HG03097 (cell line): ENCODE measurements at regions not wholly inside any gene's neighbourhood (a gene's known extent, or its start where the extent isn't known, plus 50 kb on each side); places are given as distances from the start of the nearest gene placed in this dataset.
"Not testable (repeated sequence)": the region's sequence is repeated elsewhere in the genome, so short reads cannot be mapped to it uniquely, and the experiment has no call there.

ENCODE experiments used
- ATAC-seq: cut with Tn5 transposase; IDR thresholded peaks from one replicate; pipeline ENCODE4 v1.9.1; 2021; ENCODE audit not compliant: unreplicated experiment, low FRiP score

DNA sequence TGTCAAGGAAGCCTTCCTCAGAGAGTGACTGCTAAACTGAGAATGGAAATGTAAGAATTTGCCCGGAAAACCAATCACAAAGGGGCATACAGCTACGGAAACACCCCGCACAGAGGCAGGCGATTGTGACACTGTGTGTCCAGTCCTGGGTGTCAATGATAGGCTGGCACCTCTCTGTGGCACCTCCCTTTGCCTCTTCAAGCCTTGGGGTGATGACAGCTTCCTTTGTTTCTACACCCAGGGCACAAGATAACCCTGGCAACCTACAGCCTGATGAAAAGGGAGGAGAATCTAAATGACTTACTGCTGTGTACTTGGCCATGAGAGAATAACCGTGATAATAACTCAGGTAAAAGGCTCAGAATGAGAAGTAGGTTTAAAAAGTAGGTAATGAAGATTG, 93.6 kb upstream of the SSTR4 start:
- ATAC-seq = no peak

DNA sequence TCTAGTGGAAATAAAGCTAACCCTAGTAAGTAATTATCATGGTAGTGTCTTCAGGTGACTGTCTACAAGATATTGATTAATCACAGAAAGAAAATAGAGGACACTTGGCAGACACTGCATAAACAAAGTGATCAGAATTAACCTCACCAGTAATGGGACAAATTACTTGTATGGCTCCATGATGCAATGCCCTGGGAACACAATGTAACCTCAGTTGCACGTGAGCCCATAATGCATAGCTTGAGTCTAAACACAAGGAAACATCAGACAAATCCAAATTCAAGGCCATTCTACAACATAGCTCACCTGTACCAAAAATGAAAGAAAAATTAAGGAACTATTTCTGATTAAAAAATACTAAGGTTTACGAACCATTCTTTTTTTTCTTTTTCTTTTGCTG, 92.4 kb upstream of the SSTR4 start:
- ATAC-seq = no peak

DNA sequence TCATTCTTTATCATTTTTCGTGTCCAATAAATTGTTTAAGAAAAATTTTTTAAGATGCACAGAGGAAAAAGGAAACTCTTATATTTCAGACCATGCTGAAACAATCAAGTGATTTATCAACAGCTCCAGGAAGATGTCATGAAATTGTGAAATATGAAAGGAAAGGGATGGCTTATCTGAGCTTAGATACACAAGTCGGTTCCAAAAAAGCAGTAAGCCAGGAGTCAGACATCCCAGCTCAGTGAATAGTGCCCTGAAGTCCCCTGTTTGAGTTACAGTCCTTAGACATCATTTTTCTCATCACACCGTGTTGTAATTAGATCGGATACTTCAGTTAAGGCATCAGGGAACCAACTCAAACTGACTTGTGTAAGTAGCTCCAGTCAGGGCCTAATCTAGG, 91.0 kb upstream of the SSTR4 start:
- ATAC-seq = no peak

DNA sequence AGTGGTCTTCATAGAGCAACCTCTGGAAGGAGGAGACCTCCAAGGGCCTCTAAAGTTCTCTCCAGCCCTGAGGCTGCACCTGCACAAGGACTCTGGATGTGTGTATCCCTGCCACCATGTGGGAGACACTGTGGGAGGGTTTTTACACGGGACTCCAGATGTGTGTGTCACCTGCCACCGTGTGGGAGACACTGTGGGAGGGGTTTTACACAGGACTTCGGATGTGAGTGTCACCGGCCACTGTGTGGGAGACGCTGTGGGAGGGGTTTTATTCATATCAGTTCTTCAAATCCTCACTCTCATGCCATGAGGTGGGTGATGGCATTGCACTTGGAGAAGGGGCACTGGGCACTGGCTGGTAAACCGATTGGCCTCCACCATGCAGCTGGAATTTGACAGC, 90.2 kb upstream of the SSTR4 start:
- no peak for ATAC-seq

DNA sequence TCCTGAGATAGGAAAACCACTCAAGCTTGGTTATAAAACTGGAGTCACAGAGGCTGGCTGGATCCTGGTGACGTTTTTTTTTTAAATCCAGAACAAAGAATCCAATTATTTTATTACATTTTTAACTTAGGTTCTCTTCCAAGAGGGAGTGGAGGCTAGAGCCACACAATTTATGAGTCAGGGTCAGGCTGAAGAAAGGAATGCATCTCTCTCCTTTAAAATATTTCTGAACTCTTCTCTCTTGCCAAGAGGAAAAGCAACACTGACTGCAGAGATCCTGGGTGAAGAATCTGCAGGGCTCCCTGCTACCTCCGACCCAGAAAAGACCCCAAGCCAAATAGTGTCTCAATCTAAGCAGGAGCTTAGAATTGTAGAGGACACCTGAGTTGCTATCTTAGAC, 88.5 kb upstream of the SSTR4 start:
- no peak for ATAC-seq

DNA sequence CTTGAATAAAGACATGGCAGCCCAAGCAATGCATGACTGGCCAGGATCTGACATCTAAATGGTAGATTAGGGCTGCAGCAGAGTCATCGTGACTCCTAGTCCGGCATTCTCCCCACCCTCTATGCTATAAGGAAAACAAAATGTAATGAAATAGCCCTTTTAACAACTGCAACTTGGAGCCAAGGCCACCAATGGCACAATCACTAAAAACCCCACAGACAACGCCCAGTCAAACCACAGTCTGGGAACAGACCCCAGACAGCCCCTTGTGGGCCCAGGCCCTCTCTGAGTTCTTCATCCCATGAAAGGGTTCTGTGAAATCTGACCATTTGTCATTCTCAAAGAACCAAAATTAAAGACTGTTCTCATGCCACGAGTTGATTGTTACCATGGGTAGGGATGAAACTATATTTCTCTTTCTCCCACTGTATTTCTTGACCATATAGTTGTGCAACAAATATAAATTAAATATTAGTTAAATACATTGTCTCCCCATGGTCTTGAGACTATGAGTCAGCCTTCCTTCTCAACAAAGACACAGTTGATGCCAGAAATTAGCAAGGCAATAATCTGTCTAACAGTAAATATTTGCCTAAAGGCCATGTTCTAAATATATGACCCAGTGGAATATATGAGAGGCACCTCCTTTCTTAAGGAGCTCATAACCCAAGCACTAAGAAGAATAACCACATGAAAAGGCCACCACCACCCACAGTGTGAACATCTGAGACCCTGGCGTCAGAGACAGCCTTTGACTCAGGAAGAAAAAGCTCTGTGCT, 85.6 kb upstream of the SSTR4 start:
- no peak for ATAC-seq

DNA sequence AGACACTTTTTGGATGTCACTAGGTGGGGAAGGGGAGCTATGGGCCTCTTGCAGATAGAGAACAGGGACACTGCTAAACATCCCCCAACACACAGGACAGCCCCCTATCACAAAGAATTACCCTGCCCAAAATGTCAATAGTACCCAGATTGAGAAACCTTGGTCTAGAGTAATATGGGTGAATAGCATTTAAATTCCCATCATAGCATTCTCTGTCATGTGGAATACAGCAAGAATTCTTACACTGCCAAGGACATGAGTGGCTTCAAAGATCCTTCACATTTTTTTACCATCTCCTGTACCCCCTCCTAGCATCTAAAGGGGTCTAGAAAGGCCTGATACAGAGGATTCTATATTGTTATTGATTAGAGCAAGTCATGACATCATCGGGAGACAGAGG, 83.1 kb upstream of the SSTR4 start:
- ATAC-seq = no peak

DNA sequence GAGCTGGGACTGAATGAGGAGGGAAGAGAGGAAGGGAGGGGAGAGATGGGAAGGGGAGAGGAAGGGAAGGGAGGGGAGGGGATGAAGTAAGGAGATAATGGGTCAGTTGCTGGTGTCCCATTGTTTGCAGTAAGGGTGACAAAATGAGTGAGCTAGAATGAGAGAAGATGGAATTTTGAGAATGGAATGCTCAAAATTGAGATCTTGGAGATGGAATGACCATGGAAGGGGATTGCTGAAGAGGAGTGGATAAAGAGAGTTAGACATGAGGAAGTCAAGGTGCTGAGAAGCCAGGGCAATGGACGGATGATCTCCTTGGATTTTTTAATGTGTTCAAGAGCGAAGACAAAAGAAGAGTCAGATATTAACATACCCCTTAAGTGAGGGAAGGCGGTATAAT, 80.5 kb upstream of the SSTR4 start:
- ATAC-seq = no peak

DNA sequence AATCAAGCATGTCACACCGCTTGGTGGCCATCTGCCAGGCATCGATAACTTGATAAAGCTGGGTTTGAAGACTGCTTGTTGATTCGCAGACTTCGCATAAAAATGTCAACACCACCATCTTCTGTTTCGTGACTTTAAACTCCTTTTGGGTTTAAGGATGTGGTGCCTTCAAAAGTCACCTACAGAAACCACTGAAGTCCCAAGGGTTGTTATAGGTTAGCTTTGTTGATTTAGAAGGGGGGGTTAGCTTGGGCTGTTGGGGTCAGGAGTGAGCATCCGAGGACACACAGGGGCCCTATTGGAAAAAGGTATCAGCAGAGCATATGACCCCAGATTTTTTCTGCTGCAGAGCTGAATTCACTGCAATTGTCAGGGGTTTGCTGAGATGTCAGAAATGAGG, 76.7 kb upstream of the SSTR4 start:
- ATAC-seq = no peak

DNA sequence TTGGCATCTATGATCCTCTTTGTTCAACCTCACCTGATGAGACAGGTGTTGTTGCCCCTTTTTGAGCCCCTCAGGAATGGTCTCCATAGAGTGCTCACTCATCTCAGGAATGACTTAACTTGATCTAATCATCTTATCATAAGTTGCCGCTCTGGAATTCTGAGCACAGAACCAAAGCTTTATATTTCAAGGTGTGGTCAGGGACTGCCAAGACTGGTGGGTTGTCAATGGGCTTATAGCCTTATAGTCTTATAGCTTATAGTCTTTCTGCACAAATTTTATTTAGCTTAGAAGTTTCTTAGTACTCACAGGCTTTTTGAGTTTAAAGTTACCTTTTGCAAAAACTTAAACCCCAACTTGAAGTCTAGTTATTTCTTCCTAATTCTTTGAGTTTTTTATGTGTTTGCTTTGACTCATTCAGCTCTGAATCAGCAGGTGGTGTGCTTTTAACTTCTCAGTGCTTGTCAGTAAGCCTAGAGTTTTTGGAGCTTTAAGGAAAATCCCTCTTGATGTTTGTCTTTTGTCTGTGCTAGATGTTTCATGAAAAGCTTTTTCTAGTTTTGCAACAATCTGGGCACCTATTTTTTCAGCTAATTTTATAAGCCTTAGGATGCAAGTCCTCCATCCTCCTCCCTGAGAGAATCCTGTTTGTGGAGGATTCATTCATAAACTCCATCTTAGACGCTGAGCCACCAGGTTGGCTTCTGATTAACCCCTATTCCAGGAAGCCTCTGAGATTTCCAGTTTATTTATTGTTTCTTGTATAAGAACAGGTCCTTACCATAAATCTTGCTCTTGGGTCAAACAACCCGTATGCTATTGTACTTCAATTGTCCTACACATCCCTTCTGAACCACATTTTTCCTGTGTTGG, 72.3 kb upstream of the SSTR4 start:
- no peak for ATAC-seq

DNA sequence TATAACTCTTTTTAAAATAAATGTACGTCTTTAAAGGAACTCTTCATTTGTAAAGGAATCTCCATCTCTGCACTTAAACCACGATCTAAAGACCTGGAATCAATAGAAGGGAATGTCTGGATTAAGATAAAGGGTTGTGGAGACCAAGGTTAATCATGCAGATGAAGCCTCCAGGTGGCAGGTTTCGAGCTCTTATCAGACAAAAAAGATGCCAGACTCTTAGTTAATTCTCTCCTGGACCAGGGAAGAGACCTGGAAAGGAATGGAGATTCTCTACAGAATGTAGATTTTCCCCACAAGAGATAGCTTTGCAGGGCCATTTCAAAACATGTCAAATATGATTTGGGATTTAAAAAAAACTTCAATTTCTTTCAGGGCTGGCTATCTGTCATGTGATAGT, 71.5 kb upstream of the SSTR4 start:
- ATAC-seq = no peak

DNA sequence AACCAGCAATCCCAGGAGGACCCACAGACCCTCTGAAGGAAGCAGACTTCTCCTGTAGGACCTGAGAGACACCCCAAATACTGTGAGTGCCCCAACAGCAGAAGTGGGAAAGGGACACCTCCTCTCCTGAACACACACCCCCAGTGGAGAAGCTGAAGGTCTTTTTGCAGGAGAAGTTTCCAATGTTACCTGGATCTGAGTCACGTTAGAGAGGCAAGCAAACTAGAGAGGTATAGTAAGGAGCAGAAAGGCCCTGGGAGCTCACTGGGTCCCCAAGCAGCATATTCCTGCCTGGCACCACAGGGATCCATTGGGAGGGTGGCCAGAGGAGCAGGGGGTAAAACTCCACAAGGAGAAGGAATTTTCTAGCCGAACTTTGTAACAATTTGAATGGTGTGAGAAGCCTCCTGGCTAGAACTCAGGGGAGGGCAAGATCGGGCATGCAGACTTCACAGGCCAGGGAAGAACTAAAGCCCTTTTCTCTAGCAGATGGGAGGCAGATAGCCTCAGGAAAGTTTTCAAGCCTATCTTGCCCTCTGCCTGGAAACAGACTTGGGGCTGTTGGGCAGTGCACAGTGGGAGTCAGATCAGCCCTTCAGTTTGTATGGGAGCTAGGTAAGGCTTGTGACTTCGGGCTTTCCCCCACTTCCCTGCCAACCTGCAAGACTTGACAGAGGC, 68.2 kb upstream of the SSTR4 start:
- no peak for ATAC-seq

DNA sequence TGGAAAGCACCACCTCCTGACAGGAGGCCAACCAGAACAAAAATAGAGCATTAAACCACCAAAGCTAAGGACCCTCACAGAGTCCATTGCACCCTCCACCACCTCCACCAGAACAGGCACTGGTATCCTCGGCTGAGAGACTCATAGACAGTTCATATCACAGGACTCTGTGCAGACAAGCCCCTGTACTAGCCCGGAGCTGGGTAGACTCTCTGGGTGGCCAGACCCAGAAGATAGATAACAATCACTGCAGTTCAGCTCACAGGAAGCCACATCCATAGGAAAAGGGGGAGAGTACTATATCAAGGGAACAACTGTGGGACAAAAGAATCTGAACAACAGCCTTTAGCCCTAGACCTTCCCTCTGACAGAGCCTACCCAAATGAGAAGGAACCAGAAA, 67.4 kb upstream of the SSTR4 start:
- ATAC-seq = not testable (repeated sequence)

DNA sequence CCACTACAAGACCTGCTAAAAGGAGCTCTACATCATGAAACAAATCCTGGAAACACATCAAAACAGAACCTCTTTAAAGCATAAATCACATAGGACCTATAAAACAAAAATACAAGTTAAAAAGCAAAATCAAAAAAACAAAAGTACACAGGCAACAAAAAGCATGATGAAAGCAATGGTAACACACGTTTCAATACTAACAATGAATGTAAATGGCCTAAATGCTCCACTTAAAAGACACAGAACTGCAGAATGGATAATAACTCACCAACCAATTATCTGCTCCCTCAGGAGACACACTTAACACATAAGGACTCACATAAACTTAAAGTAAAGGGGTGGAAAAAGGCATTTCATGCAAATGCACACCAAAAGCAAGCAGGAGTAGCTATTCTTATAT, 66.1 kb upstream of the SSTR4 start:
- ATAC-seq = not testable (repeated sequence)

DNA sequence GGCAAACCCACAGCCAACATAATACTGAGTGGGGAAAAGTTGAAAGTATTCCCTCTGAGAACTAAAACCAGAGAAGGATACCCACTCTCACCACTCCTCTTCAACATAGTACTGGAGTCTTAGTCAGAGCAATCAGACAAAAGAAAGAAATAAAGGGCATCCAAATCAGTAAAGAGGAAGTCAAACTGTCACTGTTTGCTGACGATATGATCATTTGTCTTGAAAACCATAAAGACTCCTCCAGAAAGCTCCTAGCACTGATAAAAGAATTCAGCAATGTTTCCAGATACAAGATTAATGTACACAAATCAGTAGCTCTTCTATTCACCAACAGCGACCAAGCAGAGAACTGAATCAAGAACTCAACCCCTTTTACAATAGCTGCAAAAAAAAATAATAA, 64.0 kb upstream of the SSTR4 start:
- ATAC-seq = not testable (repeated sequence)

DNA sequence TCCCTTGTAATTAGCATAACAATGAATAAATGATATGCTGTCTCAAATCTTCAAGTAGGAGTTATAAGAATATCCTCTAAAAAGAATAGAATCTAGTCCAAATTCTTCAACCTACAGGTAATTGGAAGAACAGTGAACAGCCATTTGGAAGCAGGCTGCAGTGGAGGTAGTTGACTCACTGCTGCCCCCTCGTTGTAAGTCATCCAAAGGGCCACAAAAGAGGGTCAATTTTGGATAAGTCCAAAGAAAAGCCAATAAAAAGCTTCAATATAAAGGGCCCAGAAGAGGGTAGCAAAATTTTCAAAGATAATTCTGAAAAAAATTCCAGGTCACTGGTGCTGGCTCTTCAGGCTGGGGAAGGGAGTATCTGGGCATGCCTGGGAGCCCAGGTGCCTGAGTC, 60.8 kb upstream of the SSTR4 start:
- ATAC-seq = no peak

DNA sequence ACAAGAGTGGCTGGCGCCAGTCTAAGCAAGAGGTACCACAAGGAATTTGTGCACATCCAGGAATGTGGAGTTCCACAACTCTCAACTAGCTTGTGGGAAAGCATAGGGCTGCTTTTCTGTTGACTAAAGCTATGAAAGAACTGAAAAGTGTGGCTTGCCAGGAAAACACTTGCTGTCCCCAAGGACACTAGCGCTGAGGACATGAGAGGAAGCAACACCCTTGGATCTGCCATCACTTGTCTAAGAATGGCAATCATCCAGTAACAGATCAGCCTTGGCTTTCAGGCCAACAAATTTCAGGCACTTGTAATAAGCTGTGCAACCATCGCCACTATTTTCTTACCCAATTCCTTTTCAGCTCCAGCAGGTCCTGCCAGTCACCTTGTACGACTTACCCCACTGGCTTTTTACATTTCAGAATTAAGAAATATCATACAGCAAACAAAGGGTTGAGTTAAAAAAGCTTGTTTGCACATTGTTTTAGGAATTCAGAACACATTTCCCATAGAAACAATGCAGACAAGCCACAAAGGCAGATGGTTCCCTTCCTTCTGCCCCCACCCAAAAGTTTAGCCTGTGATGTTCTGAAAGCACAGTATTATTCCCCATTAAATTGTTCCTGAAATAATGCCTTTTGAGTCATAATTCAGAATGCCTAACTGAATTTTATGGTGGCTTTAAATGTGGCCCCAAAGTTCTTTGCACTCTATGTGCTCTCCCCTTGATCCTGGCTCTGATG, 57.9 kb upstream of the SSTR4 start:
- ATAC-seq = no peak

DNA sequence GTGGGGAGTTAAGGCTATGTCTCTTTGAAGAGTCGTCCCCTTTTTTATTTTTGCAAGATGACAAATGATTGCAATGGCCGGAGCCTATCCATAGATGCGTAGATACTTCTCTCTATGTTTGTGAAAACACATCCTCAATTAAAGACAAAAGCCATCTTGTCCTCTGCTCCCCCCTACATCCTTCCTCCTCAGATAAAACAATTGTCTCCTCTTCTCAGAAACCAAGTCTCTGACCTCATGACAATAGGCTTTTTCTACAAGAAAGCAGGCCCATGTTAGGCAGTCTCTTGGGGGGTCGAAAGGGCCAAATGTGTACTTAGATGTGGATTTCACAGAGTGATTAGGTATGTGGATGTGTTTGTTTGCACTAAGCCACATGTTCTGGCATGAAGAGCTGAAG, 51.1 kb upstream of the SSTR4 start:
- ATAC-seq = no peak

DNA sequence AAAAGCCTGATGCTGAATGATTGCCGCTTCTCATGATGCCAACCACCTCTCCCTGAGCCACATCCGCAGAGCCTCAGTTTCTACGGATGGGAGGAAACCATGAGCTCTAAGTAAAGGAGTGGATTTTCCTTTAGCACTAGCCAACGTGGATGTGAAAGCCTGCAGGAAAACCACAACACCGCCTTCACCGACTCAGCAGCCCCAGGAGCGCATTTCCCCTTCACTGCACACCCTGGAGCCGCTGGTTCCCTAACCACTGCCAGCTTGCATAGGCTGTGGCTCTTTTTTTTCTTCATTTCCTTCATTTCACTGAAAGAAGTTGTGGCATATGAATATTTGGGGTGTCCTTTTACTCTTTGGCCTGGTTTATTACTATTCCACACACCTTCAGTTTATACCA, 50.5 kb upstream of the SSTR4 start:
- ATAC-seq = no peak

DNA sequence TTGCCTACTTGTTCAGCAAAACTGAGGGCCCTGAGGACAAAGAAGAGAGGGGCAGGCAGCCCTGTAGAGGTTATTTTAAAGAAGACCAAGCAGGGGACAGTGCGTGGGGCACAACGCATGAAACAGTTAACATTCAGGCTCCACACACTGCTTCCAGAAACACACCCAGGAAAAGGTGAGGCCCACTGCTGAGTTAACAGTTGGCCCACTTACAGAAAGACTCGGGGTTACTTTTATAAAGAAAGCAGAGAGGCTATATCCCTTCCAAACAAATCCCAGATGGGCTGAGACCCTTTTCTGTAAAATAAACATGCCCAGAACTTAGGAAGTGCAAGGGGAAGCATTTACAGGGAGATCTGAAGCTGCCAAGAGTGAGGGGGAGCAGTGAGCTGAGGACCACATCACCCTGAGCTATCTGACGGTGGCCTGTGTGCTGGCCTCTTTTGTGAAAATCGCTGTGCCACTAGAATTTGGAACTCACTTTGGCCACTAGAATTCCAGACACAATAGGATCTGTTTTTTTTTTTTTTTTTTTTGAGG, 49.8 kb upstream of the SSTR4 start:
- ATAC-seq = no peak
